ENCODE measurements at regions not wholly inside any gene's neighbourhood (a gene's known extent, or its start where the extent isn't known, plus 50 kb on each side); places are given as distances from the start of the nearest gene placed in this dataset.

GRCh38 chr15:66615846-66616245 lies 50.0 kb upstream of the LCTL start:
- no peak for DNase-seq

GRCh38 chr15:66617137-66618090 lies 51.6 kb upstream of the LCTL start:
- no peak for DNase-seq

- peak; percentile 23 for DNase-seq
These were observed 53.5 kb upstream of the LCTL start for GRCh38 chr15:66619152-66619903.

GRCh38 chr15:66620341-66620740 lies 54.5 kb upstream of the LCTL start:
- DNase-seq = no peak

- DNase-seq = no peak
These were observed 55.0 kb upstream of the LCTL start for GRCh38 chr15:66620744-66621344.

GRCh38 chr15:66621491-66622467 lies 56.0 kb upstream of the LCTL start:
- DNase-seq = no peak

GRCh38 chr15:66622591-66623022 lies 56.8 kb upstream of the LCTL start:
- no peak for DNase-seq

GRCh38 chr15:66623801-66624453 lies 58.1 kb upstream of the LCTL start:
- no peak for DNase-seq

- no peak for DNase-seq
These were observed 59.7 kb upstream of the LCTL start for GRCh38 chr15:66625531-66625930.

- no peak for DNase-seq
These were observed 60.2 kb upstream of the LCTL start for GRCh38 chr15:66625974-66626373.

GRCh38 chr15:66628976-66629723 lies 63.4 kb upstream of the LCTL start:
- no peak for DNase-seq

GRCh38 chr15:66629817-66630576 lies 64.2 kb upstream of the LCTL start:
- DNase-seq = no peak

- no peak for DNase-seq
These were observed 65.1 kb upstream of the LCTL start for GRCh38 chr15:66630801-66631351.

GRCh38 chr15:66631616-66632263 lies 65.9 kb upstream of the LCTL start:
- DNase-seq = no peak

GRCh38 chr15:66633041-66633937 lies 67.5 kb upstream of the LCTL start:
- no peak for DNase-seq

- DNase-seq = no peak
These were observed 68.1 kb upstream of the LCTL start for GRCh38 chr15:66633938-66634250.

- no peak for DNase-seq
These were observed 67.5 kb upstream of the SMAD6 start for GRCh38 chr15:66634540-66634939.

- DNase-seq = no peak
These were observed 67.0 kb upstream of the SMAD6 start for GRCh38 chr15:66635006-66635405.
